ENCODE measurements at regions not wholly inside any gene's neighbourhood (a gene's known extent, or its start where the extent isn't known, plus 50 kb on each side); places are given as distances from the start of the nearest gene placed in this dataset.
"Not testable (repeated sequence)": the region's sequence is repeated elsewhere in the genome, so short reads cannot be mapped to it uniquely, and the experiment has no call there.

DNA sequence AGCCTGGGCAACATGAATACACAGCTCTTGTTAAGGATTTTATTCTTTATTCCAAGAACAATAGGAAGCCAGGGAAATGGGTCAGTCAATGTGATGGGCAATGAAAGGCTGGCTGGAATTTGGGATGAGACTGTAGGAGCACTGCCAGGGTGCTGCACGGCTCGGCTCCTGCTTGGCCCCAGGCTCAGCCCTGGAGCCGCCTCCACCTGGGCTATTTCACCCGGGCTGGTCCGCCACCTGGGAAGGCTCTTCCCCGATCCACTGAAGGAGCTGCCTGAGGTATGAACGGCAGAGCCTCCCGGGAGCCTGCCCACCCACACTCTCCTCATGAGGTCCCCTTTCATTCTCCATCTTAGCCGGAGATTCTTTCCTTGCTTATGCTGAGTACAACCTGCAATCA lies 80.4 kb upstream of the KMT2C start:
- no peaks in the 10 kb centered on the region for H3K36me3 ChIP-seq (ENCODE audit: control insufficient read depth, insufficient read depth, low read length)
- no peak overlapping the region for H3K27ac ChIP-seq (ENCODE audit: low read depth, low read length)
- H3K9me3 ChIP-seq (ENCODE audit: control insufficient read depth, insufficient read depth, low read length), result peaks cover 4% of the 10 kb centered on the region; the same call in 1 of the 2 replicates
- no peak overlapping the region for H3K4me3 ChIP-seq (ENCODE audit: low read depth, low read length)
- H3K9ac ChIP-seq (ENCODE audit: low read depth, low read length), result no peak overlapping the region
- H3K27me3 ChIP-seq (ENCODE audit: control insufficient read depth, insufficient read depth, low read length), result no peaks in the 10 kb centered on the region
- H3K4me1 ChIP-seq (ENCODE audit: control insufficient read depth, insufficient read depth, low read length), result no peaks in the 10 kb centered on the region

DNA sequence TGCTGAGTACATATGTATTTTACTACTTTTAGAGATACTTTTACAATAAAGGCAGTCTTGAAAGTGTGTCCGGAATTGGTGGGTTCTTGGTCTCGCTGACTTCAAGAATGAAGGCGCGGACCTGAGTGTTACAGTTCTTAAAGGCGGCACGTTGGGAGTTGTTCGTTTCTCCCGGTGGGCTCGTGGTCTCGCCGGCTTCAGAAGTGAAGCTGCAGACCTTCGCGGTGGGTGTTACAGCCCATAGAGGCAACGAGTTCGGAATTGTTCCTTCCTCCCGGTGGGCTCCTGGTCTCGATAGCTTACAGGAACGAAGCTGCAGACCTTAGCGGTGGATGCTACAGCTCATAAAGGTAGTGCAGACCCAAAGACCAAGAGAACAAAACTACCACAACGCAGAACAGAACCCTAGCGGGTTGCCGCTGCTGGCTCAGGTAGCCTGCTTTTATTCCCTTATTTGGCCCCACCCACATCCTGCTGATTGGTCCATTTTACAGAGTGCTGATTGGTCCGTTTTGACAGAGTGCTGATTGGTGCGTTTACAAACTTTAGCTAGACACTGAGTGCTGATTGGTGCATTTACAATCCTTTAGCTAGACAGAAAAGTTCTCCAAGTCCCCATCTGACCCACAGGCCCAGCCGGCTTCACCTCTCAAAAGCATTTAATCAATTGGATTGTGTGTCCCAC lies 79.6 kb upstream of the KMT2C start:
- H3K9ac ChIP-seq (ENCODE audit: low read depth, low read length); H3K36me3 ChIP-seq (ENCODE audit: control insufficient read depth, insufficient read depth, low read length); H3K4me1 ChIP-seq (ENCODE audit: control insufficient read depth, insufficient read depth, low read length); H3K9me3 ChIP-seq (ENCODE audit: control insufficient read depth, insufficient read depth, low read length); H3K27me3 ChIP-seq (ENCODE audit: control insufficient read depth, insufficient read depth, low read length); H3K27ac ChIP-seq (ENCODE audit: low read depth, low read length); H3K4me3 ChIP-seq (ENCODE audit: low read depth, low read length): not testable (repeated sequence)

GRCh38 chr7:152514771-152515105 lies 78.9 kb upstream of the KMT2C start:
- H3K27ac ChIP-seq (ENCODE audit: low read depth, low read length), result no peak overlapping the region
- no peaks in the 10 kb centered on the region for H3K36me3 ChIP-seq (ENCODE audit: control insufficient read depth, insufficient read depth, low read length)
- no peaks in the 10 kb centered on the region for H3K4me1 ChIP-seq (ENCODE audit: control insufficient read depth, insufficient read depth, low read length)
- no peak overlapping the region for H3K9ac ChIP-seq (ENCODE audit: low read depth, low read length)
- peaks cover 4% of the 10 kb centered on the region; the same call in 1 of the 2 replicates for H3K9me3 ChIP-seq (ENCODE audit: control insufficient read depth, insufficient read depth, low read length)
- no peaks in the 10 kb centered on the region for H3K27me3 ChIP-seq (ENCODE audit: control insufficient read depth, insufficient read depth, low read length)
- H3K4me3 ChIP-seq (ENCODE audit: low read depth, low read length), result no peak overlapping the region

DNA sequence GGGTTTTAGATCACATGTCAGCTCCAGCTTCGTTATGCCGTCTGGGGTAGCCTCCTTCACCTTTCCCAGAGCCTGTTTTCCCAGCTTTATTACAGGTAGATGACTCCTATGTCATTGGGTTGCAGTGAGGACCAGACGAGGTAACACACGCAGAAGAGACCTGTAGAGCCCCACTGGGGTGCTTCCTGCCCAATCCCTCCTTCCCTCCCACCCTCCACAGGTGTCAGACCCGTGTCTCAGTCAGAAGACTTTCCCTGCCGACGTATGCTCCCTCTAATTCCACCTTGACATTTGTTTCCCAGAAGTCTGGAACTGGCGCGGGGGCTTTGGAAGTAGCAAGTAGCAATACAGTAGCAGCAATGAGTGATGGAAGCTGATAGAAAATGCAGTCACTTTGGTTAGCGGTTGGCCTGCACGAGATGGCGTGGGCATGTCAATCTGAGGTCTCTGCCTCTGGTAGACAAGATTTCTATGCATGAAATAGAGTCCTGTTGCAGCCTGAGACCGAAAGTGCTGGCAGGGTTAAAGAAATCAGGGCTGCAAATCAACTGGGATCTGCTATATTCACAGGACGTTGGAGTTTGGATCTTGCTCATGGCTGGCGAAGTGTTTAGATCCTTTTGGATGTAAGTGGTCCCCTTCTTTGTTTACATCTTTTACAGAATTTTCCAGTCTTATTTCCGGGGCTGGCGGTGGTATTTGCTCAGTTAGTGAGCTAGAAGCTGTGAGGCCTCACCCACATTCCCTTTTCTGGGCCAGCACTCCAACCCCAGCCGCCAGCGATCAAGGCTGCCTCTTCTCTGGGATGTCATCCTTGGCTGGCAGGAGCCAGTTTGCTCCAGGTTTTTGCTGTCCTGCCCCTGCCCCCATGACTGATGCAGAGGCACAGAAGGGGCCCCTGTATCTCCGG lies 78.3 kb upstream of the KMT2C start:
- Histone ChIP-seq H3K9me3 (ENCODE audit: control insufficient read depth, insufficient read depth, low read length) (no peaks in the 10 kb centered on the region), H3K9ac (ENCODE audit: low read depth, low read length) (no peak overlapping the region), H3K4me3 (ENCODE audit: low read depth, low read length) (no peak overlapping the region)

DNA sequence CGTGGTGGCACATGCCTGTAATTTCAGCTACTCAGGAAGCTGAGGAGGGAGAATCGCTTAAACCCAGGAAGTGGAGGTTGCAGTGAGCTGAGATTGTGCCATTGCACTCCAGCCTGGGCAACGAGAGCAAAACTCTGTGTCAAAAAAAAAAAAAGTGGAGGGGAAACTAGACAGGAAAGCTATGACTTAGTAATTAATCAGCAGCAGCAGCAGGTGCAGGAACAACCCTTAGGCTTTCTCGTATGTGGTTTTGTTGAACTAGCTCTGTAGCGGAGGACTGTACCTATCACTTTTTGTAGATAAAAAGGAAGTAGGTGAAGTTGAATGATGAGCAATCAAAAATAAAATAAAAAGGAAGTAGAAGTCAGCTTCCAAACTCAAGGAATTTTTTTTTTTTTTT lies 76.9 kb upstream of the KMT2C start:
- no peaks in the 10 kb centered on the region for H3K9me3 ChIP-seq (ENCODE audit: control insufficient read depth, insufficient read depth, low read length)
- H3K9ac ChIP-seq (ENCODE audit: low read depth, low read length), result no peak overlapping the region
- no peaks in the 10 kb centered on the region for H3K27me3 ChIP-seq (ENCODE audit: control insufficient read depth, insufficient read depth, low read length)
- H3K4me3 ChIP-seq (ENCODE audit: low read depth, low read length), result no peak overlapping the region
- no peaks in the 10 kb centered on the region for H3K4me1 ChIP-seq (ENCODE audit: control insufficient read depth, insufficient read depth, low read length)
- no peak overlapping the region for H3K27ac ChIP-seq (ENCODE audit: low read depth, low read length)
- no peaks in the 10 kb centered on the region for H3K36me3 ChIP-seq (ENCODE audit: control insufficient read depth, insufficient read depth, low read length)

More for the DNA sequence above, 78.3 kb upstream of the KMT2C start:
- no peaks in the 10 kb centered on the region for H3K4me1 ChIP-seq (ENCODE audit: control insufficient read depth, insufficient read depth, low read length)
- no peaks in the 10 kb centered on the region for H3K36me3 ChIP-seq (ENCODE audit: control insufficient read depth, insufficient read depth, low read length)
- H3K27ac ChIP-seq (ENCODE audit: low read depth, low read length), result no peak overlapping the region
- no peaks in the 10 kb centered on the region for H3K27me3 ChIP-seq (ENCODE audit: control insufficient read depth, insufficient read depth, low read length)

GRCh38 chr7:152511736-152512135 lies 75.9 kb upstream of the KMT2C start:
- no peaks in the 10 kb centered on the region for H3K9me3 ChIP-seq (ENCODE audit: control insufficient read depth, insufficient read depth, low read length)
- H3K4me1 ChIP-seq (ENCODE audit: control insufficient read depth, insufficient read depth, low read length), result no peaks in the 10 kb centered on the region
- H3K4me3 ChIP-seq (ENCODE audit: low read depth, low read length), result no peak overlapping the region
- H3K36me3 ChIP-seq (ENCODE audit: control insufficient read depth, insufficient read depth, low read length), result no peaks in the 10 kb centered on the region
- H3K9ac ChIP-seq (ENCODE audit: low read depth, low read length), result no peak overlapping the region
- no peaks in the 10 kb centered on the region for H3K27me3 ChIP-seq (ENCODE audit: control insufficient read depth, insufficient read depth, low read length)
- H3K27ac ChIP-seq (ENCODE audit: low read depth, low read length), result no peak overlapping the region

- no peak overlapping the region for H3K4me3 ChIP-seq (ENCODE audit: low read depth, low read length)
- no peaks in the 10 kb centered on the region for H3K36me3 ChIP-seq (ENCODE audit: control insufficient read depth, insufficient read depth, low read length)
- H3K9ac ChIP-seq (ENCODE audit: low read depth, low read length), result no peak overlapping the region
- H3K4me1 ChIP-seq (ENCODE audit: control insufficient read depth, insufficient read depth, low read length), result no peaks in the 10 kb centered on the region; the same call in 1 of the 2 replicates
- H3K9me3 ChIP-seq (ENCODE audit: control insufficient read depth, insufficient read depth, low read length), result no peaks in the 10 kb centered on the region
- no peak overlapping the region for H3K27ac ChIP-seq (ENCODE audit: low read depth, low read length)
- H3K27me3 ChIP-seq (ENCODE audit: control insufficient read depth, insufficient read depth, low read length), result no peaks in the 10 kb centered on the region
Observed at GRCh38 chr7:152508701-152509100, 72.9 kb upstream of the KMT2C start.

GRCh38 chr7:152505606-152506005 lies 69.8 kb upstream of the KMT2C start:
- Histone ChIP-seq H3K4me1 (ENCODE audit: control insufficient read depth, insufficient read depth, low read length) (no peaks in the 10 kb centered on the region; the same call in 1 of the 2 replicates), H3K4me3 (ENCODE audit: low read depth, low read length) (no peak overlapping the region)

GRCh38 chr7:152504816-152505215 lies 69.0 kb upstream of the KMT2C start:
- Histone ChIP-seq H3K27me3 (ENCODE audit: control insufficient read depth, insufficient read depth, low read length) (no peaks in the 10 kb centered on the region), H3K4me1 (ENCODE audit: control insufficient read depth, insufficient read depth, low read length) (no peaks in the 10 kb centered on the region; the same call in 1 of the 2 replicates), H3K9me3 (ENCODE audit: control insufficient read depth, insufficient read depth, low read length) (no peaks in the 10 kb centered on the region)

More at GRCh38 chr7:152505606-152506005, 69.8 kb upstream of the KMT2C start:
- no peak overlapping the region for H3K27ac ChIP-seq (ENCODE audit: low read depth, low read length)
- no peaks in the 10 kb centered on the region for H3K27me3 ChIP-seq (ENCODE audit: control insufficient read depth, insufficient read depth, low read length)
- H3K36me3 ChIP-seq (ENCODE audit: control insufficient read depth, insufficient read depth, low read length), result no peaks in the 10 kb centered on the region
- no peak overlapping the region for H3K9ac ChIP-seq (ENCODE audit: low read depth, low read length)
- no peaks in the 10 kb centered on the region for H3K9me3 ChIP-seq (ENCODE audit: control insufficient read depth, insufficient read depth, low read length)

DNA sequence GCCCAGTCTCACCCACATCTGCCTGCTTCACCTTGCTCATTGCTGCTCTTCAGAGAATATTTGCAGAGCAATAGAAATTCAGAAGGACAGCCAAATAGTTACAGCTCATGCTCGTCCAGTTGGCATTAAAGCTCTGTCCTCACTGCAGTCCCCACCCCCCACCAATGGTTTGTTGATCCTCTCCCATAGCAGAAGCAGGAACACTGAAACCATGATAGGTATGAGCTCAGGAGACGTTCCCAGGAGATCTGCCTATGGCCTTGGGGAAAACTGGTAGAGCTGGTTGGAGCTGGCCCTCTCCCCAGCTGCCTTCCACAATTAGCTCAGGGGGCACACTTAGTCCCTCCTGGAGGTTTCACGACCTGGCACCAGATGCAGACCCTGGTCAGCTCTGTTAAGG lies 68.6 kb upstream of the KMT2C start:
- Histone ChIP-seq H3K4me3 (ENCODE audit: low read depth, low read length) (no peak overlapping the region), H3K9me3 (ENCODE audit: control insufficient read depth, insufficient read depth, low read length) (no peaks in the 10 kb centered on the region), H3K36me3 (ENCODE audit: control insufficient read depth, insufficient read depth, low read length) (no peaks in the 10 kb centered on the region), H3K9ac (ENCODE audit: low read depth, low read length) (no peak overlapping the region), H3K27me3 (ENCODE audit: control insufficient read depth, insufficient read depth, low read length) (no peaks in the 10 kb centered on the region), H3K27ac (ENCODE audit: low read depth, low read length) (no peak overlapping the region), H3K4me1 (ENCODE audit: control insufficient read depth, insufficient read depth, low read length) (no peaks in the 10 kb centered on the region; the same call in 1 of the 2 replicates)

More at GRCh38 chr7:152504816-152505215, 69.0 kb upstream of the KMT2C start:
- Histone ChIP-seq H3K4me3 (ENCODE audit: low read depth, low read length) (no peak overlapping the region), H3K9ac (ENCODE audit: low read depth, low read length) (no peak overlapping the region), H3K36me3 (ENCODE audit: control insufficient read depth, insufficient read depth, low read length) (no peaks in the 10 kb centered on the region), H3K27ac (ENCODE audit: low read depth, low read length) (no peak overlapping the region)
